ENCODE measurements at regions not wholly inside any gene's neighbourhood (a gene's known extent, or its start where the extent isn't known, plus 50 kb on each side); places are given as distances from the start of the nearest gene placed in this dataset.

DNA sequence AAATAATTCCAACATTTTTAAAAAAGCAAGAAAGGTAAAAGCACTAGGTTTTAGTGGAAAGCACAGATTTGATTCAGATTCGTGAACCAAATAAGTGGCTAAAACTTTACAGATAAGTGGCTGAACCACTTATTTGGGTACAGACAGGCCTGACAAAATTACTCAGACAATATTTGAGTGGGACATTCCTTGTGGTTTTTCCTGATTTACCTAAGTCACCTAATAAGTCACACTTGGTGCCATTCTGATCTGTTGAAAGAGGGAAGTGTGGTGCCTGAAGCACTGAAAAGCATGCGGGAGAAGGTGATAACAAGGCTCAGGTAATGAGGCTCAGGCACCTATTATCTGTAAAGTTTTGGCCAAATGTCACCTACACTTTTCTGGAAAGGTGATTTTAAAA, 81.6 kb upstream of the CD55 start:
- Histone ChIP-seq H3K27ac (no peak overlapping the region), H3K36me3 (no peaks in the 10 kb centered on the region), H3K4me1 (peaks cover 0 to 37% (median 0%) of the 10 kb centered on the region in 10 experiments; a peak in 6 of 20 replicates), H3K27me3 (no peaks in the 10 kb centered on the region), H3K4me2 (no peak overlapping the region), H3K4me3 (no peak overlapping the region), H4K20me1 (no peaks in the 10 kb centered on the region), H3K9me3 (replicated peaks in 1 of 11) (no peaks in the 10 kb centered on the region), H3K9ac (no peak overlapping the region)
- TF ChIP-seq Cebpa-rat (IDR thresholded peaks at IDR 0.05), result no peak

DNA sequence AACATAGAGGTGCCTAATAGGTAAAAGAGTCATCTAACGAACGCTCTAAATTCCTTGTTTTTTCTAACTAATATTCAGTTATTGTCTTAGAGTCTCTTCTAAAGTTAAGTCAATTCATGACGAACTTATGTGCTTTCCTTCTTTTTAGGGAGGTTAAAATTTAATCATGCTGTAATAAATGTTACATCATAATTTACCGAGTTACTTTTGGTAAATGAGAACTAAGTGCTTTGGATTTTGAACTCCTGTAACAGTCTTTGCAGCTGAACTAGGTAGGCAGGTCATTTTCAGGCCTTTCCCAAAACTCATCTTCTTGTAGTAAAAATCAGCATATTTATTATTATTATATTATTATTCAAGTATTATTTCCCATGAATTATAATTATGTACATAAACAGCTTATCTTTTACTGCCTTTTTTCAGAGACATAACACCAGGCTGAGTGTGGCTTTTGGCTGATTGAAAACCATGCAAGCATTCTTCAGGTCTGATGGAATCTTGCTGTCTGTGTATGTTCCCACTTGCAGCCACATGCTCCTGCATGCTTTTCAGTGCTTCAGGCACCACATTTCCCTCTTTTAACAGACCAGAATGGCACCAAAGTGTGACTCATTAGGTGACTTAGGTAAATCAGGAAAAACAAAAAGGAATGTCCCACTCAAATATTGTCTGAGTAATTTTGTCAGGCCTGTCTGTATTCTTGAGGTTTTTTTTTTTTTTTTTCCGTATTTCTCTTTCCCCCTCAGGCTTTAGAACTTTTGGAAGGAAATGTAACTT, 81.0 kb upstream of the CD55 start:
- Histone ChIP-seq H3K9ac (no peak overlapping the region), H3K36me3 (no peaks in the 10 kb centered on the region), H4K20me1 (no peaks in the 10 kb centered on the region), H3K27me3 (no peaks in the 10 kb centered on the region), H3K9me3 (replicated peaks in 1 of 11) (no peaks in the 10 kb centered on the region), H3K4me2 (peak overlapping the region in 2 of 11 experiments; percentile 12 to 48; a peak in 2 of 22 replicates), H3K4me1 (peaks cover 0 to 43% (median 0%) of the 10 kb centered on the region in 10 experiments; a peak in 7 of 20 replicates), H3K27ac (no peak overlapping the region), H3K4me3 (no peak overlapping the region)
- TF ChIP-seq Cebpa-rat (IDR thresholded peaks at IDR 0.05), result no peak

DNA sequence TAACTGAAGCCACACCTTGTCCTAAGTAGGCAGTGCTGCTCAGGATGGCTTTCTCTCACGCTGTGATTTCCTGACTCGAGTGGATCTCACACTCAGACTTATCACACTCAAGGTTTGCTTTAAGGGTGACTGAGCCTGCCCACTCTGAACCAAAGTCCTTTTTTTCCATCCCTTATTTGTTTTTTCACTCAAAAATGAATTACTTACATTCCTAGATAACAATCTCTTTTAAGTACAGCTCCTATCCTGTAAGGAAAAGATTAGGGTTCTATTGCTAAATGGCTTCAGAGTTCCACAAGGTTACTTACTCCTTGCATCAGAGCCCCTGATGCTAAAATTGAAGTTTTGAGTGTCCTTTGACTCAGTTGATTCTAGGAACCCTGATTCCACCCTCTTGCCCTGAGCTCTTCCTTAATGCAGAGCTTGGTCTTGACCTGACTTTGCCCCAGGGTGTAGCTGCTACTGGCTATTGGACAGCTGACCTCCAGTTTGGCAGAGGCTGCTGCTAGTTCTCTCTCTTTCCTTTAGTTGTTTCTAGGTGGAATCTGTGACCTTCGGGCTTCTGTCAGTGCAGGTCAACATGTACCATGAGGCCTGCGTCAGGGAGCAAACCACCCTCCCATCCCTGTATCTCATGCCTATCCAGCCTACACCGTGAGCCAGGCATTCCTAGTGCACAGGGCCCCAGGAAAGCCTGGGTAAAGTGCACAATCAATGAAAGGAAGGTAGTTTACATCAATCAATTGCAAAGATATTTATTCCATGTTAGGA, 80.1 kb upstream of the CD55 start:
- no peaks in the 10 kb centered on the region for H3K9me3 ChIP-seq (replicated peaks in 1 of 11)
- no peak for TF ChIP-seq Cebpa-rat (IDR thresholded peaks at IDR 0.05)
- H3K27ac ChIP-seq, result no peak overlapping the region
- H3K36me3 ChIP-seq, result no peaks in the 10 kb centered on the region
- no peak overlapping the region for H3K9ac ChIP-seq
- H3K27me3 ChIP-seq, result no peaks in the 10 kb centered on the region
- no peaks in the 10 kb centered on the region for H4K20me1 ChIP-seq
- peak overlapping the region in 2 of 11 experiments; percentile 12 to 48; a peak in 2 of 22 replicates for H3K4me2 ChIP-seq
- H3K4me3 ChIP-seq, result no peak overlapping the region
- H3K4me1 ChIP-seq, result peaks cover 0 to 51% (median 0%) of the 10 kb centered on the region in 10 experiments; a peak in 7 of 20 replicates

DNA sequence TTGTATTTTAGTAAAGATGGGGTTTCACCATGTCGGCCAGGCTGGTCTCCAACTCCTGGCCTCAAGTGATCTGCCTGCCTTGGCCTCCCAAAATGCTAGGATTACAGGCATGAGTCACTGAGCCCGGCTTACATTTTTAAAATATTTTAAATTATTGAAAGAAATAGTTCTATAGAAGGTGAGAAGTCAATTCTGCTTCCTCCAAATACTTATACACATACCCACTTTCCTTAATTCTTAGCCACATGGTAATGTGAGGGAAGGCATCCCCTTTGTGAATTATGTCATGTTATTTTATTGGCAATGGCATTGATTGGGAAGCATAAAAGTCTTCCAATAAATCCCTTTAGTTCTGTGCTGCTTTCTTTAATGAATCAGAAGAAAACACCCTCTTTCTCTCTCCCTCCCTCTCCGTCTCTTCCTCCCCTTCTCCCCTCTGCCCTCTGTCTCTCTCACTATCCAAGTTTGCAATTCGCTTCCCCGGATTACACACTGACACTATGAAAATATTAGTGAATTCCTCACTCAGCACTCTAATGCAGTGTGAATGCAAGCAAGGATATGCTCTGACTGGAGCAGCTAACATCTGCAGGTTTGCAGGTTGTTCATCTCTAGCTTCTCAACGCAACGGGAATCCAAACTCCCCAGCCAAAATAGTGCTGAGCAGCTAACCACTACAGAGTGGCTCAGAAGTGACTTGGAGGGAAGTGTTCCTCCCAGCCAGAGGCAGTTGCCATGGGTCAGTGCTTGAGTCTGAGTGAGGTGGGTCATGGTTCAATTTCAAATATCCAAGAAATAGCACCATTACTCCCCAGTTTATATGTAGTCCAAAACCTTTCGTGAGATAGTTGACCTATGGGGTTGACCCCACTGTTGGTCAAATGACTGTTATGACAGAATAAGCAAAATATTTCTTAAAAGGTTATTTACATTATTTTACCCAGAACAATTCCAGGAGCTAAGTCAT, 77.8 kb upstream of the CD55 start:
- no peaks in the 10 kb centered on the region for H3K36me3 ChIP-seq
- H3K4me1 ChIP-seq, result peaks cover 0 to 75% (median 4%) of the 10 kb centered on the region in 10 experiments; a peak in 9 of 20 replicates
- H3K4me2 ChIP-seq, result peak overlapping the region in 2 of 11 experiments; percentile 71 to 91; a peak in 1 of 22 replicates
- H3K9ac ChIP-seq, result no peak overlapping the region
- TF ChIP-seq Cebpa-rat (IDR thresholded peaks at IDR 0.05), result no peak
- no peak overlapping the region for H3K27ac ChIP-seq
- H4K20me1 ChIP-seq, result no peaks in the 10 kb centered on the region
- no peaks in the 10 kb centered on the region for H3K9me3 ChIP-seq (replicated peaks in 1 of 11)
- H3K27me3 ChIP-seq, result no peaks in the 10 kb centered on the region
- no peak overlapping the region for H3K4me3 ChIP-seq

DNA sequence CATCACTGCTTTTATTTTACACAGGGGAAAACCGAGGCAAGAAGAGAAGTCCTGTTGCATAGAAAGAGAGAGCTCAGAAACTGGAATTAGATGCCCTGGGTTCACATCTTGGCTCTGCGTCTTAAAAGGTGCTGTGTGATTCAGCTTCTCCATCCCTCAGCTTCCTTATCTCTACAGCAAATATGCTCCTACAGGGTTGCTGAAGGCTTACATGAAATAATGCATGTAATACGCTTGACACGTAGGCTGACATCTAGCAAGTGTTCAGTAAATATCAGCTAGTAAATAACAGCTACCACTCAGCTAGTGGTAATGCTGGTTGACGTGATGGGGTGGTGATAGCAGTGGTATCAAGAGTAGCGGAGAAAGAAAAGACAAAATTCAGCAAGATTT, 77.1 kb upstream of the CD55 start:
- Histone ChIP-seq H3K9me3 (replicated peaks in 1 of 11) (no peaks in the 10 kb centered on the region), H3K4me2 (peak overlapping the region in 2 of 11 experiments; percentile 71 to 91; a peak in 3 of 22 replicates), H3K4me1 (peaks cover 0 to 81% (median 7%) of the 10 kb centered on the region in 10 experiments; a peak in 9 of 20 replicates), H3K9ac (no peak overlapping the region), H3K27me3 (no peaks in the 10 kb centered on the region), H4K20me1 (no peaks in the 10 kb centered on the region), H3K4me3 (no peak overlapping the region), H3K36me3 (no peaks in the 10 kb centered on the region), H3K27ac (no peak overlapping the region)
- no peak for TF ChIP-seq Cebpa-rat (IDR thresholded peaks at IDR 0.05)

DNA sequence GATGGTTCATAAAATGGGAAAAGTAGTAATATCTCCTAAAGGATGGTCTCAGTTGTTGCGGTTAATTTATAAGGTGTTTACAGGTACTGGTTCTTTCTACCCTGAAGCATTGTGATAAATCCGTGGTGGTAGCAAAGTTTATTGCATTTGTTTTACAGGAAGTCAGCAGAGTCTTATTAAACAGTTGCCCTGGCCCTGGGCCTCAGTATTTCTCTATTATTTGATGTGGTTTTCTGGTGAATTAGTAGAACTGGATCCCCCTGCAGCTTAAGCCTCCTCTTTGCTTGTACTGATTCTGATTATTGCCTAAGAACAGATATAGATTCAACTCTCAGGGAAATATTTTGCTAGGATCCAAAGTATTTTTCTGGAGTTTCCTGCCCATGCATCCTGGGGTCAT, 76.4 kb upstream of the CD55 start:
- no peak for TF ChIP-seq Cebpa-rat (IDR thresholded peaks at IDR 0.05)
- Histone ChIP-seq H3K27me3 (no peaks in the 10 kb centered on the region), H3K27ac (no peak overlapping the region), H3K4me1 (peaks cover 0 to 89% (median 7%) of the 10 kb centered on the region in 10 experiments; a peak in 9 of 20 replicates), H3K4me3 (no peak overlapping the region), H3K4me2 (peak overlapping the region in 3 of 11 experiments; percentile 49 to 91 (median 71); a peak in 6 of 22 replicates), H3K9ac (no peak overlapping the region), H3K9me3 (replicated peaks in 1 of 11) (no peaks in the 10 kb centered on the region), H3K36me3 (no peaks in the 10 kb centered on the region), H4K20me1 (no peaks in the 10 kb centered on the region)

DNA sequence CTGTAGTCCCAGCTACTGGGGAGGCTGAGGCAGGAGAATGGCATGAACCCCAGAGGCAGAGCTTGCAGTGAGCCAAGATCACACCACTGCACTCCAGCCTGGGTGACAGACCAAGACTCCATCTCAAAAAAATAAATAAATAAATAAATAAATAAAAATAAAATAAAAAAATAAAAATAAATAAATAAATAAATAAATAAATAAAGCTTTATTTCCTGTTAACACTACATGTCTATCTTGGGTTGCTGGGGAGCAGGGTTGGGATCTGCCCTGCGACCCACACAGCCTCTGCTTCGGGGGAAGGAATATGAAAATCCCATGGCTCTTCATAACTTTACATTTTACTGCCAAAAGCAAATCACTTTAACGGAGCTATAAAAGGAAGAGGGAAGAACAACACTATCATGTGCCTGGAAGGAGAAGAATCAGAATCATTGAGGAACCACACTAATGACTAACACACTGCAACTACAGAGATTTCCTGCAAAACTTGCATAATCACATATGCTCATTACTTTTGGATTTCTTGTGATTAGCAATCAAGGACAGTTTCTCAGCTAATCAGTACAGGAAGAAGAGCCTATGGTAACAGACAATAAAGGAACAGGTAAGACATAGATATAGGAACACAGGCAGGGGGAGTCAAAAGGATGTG, 72.8 kb upstream of the CD55 start:
- Histone ChIP-seq H3K4me1 (peaks cover 0 to 88% (median 7%) of the 10 kb centered on the region in 10 experiments; a peak in 9 of 20 replicates), H4K20me1 (no peaks in the 10 kb centered on the region), H3K9ac (peak overlapping the region in 4 of 11 experiments; percentile 59 to 75 (median 66); a peak in 6 of 22 replicates), H3K36me3 (no peaks in the 10 kb centered on the region), H3K27me3 (no peaks in the 10 kb centered on the region), H3K4me3 (peak overlapping the region in 2 of 10 experiments; percentile 0 to 6; a peak in 2 of 20 replicates), H3K4me2 (peak overlapping the region in 5 of 11 experiments; percentile 31 to 91 (median 66); a peak in 9 of 22 replicates), H3K27ac (peak overlapping the region in 5 of 11 experiments; percentile 43 to 89 (median 79); a peak in 10 of 22 replicates), H3K9me3 (replicated peaks in 1 of 11) (peaks cover 0 to 12% (median 2%) of the 10 kb centered on the region in 11 experiments; a peak in 11 of 22 replicates)
- peak in 5 of 11 experiments; percentile 38 to 86 (median 70); a peak in 5 of 22 replicates for TF ChIP-seq Cebpa-rat (IDR thresholded peaks at IDR 0.05)

DNA sequence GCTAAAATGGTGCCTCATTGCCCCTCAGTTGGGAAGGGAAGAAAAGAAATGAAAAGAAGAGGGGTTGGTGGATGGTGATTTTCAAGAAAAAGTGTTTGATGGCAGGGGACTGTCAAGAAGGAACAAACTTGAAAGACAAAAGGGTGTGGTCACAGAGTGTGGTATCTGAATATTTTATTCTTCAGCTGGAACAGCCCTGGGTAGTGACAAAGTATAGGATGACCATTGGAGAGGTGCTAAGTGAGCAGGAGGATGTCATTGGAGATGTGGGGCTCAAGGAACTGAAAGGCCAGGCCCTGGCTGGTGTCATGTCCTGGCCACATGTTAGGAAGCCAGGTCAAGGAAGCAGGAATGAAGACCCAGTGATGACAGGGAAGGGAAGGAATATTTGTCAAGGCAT, 71.0 kb upstream of the CD55 start:
- peaks cover 11 to 29% (median 16%) of the 10 kb centered on the region in 11 experiments for H3K9me3 ChIP-seq (replicated peaks in 1 of 11)
- peak overlapping the region in 4 of 11 experiments; percentile 19 to 89 (median 79); a peak in 7 of 22 replicates for H3K27ac ChIP-seq
- peaks cover 0 to 74% (median 7%) of the 10 kb centered on the region in 10 experiments; a peak in 9 of 20 replicates for H3K4me1 ChIP-seq
- no peak overlapping the region for H3K4me3 ChIP-seq
- peaks cover 0 to 10% (median 0%) of the 10 kb centered on the region in 11 experiments; a peak in 3 of 22 replicates for H3K36me3 ChIP-seq
- TF ChIP-seq Cebpa-rat (IDR thresholded peaks at IDR 0.05), result no peak
- no peaks in the 10 kb centered on the region for H3K27me3 ChIP-seq
- H3K4me2 ChIP-seq, result peak overlapping the region in 4 of 11 experiments; percentile 15 to 91 (median 68); a peak in 8 of 22 replicates
- no peak overlapping the region for H3K9ac ChIP-seq
- no peaks in the 10 kb centered on the region for H4K20me1 ChIP-seq
